Effector memory CD8-positive, alpha-beta T cell (primary cell): ENCODE measurements at regions not wholly inside any gene's neighbourhood (a gene's known extent, or its start where the extent isn't known, plus 50 kb on each side); places are given as distances from the start of the nearest gene placed in this dataset.
A peak's percentile ranks its signal among the peaks of the same experiment; 100 is the strongest.

ENCODE experiments used
- ATAC-seq: fragments of 150-1000 bp; cut with Tn5 transposase; replicated peaks from 2 replicates; pipeline ENCODE4 v1.10.0; 2021; ENCODE audit warnings: mild to moderate bottlenecking, moderate library complexity
- DNase-seq, 3 experiments: peaks; one replicate each; pipeline ENCODE4 v3.0.0; 2021
- H3K27ac Mint-ChIP-seq, 2 donors: one replicate each; pipeline ENCODE4 v1.8.0; 2022; ENCODE audit warnings: mild to moderate bottlenecking in 2 of 2, mixed read lengths in 2 of 2, moderate library complexity in 2 of 2
- H3K27me3 Mint-ChIP-seq, 2 donors: one replicate each; pipeline ENCODE4 v1.8.0; 2022; ENCODE audit warnings: mixed read lengths in 2 of 2
- H3K36me3 Mint-ChIP-seq: one replicate; pipeline ENCODE4 v1.8.0; 2022; ENCODE audit warnings: mild to moderate bottlenecking, moderate library complexity, mixed read lengths; ENCODE audit not compliant: insufficient read depth
- H3K4me1 Mint-ChIP-seq, 2 donors: one replicate each; pipeline ENCODE4 v1.8.0; 2022; ENCODE audit warnings: low read depth in 2 of 2, mixed read lengths in 2 of 2
- H3K4me3 Mint-ChIP-seq, 2 donors: one replicate each; pipeline ENCODE4 v1.8.0; 2022; ENCODE audit warnings: mild to moderate bottlenecking in 2 of 2, mixed read lengths in 2 of 2, moderate library complexity in 2 of 2
- H3K9me3 Mint-ChIP-seq, 2 donors: one replicate each; pipeline ENCODE4 v1.8.0; 2022; ENCODE audit warnings: mixed read lengths in 2 of 2

DNA sequence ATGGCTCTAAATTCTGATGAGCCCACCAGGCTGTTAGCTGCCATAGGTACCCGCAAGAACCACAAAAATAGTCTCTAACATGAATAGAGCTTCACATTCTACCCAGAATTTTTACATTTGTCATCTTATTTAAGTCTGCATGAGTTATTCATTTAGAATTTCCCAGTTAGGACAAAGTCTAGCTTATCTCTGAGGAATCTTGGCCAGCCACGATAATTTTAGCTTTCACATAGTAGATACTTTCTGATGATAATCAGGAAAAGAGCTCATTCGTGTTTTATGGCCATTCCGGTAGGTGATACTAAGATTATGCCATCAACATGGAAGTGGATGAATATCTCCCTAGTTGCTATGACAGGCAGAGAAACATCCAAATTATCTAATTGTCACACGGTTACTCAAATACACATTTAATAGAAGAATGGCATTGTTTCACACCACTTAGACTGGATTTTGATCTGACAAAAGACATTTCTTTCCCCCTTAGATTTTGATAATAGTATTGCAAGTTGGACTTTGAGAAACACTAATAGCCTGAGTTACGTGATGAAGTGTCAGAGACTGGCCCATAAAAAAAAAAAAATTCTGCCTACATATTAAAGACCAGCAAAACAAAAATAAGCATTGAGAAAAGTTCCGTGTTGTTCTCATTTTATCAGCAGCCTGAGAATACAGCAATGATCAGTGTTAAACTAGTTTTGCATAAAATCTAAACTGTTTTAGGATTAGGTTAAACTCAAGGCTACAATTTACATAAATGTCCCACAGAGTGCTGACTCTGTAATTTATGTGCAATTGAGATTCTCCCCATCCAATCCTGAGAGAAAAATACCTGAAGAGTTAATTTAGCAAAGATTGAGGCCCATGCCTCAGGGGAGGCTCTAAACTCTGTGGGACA, 397.5 kb upstream of the ARID1B start:
- H3K9me3 Mint-ChIP-seq = no peaks in the 10 kb centered on the region

DNA sequence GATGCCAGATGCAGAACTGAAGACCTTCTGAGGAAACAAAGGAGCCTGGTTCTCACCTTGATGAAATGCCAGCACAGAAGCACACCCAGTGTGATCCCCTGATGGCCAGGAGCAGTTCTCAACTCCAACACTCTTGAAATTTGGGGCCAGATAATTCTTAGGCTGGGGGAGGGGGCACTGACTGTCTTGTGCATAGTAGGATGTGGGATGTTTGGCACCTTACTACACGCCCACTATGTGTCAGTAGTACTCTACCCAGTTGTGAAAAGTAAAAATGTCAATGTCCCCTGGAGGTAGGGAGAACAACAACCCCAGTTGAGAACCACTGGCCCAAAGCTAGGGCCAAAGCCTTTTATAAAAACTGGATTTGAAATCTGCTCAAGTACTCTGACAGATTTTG, 398.3 kb upstream of the ARID1B start:
- H3K9me3 Mint-ChIP-seq = no peaks in the 10 kb centered on the region
- ATAC-seq (peak; percentile 50), DNase-seq (no peak)
- no peak overlapping the region for H3K27ac Mint-ChIP-seq
- no peaks in the 10 kb centered on the region for H3K4me1 Mint-ChIP-seq
- H3K4me3 Mint-ChIP-seq = no peak overlapping the region
- no peaks in the 10 kb centered on the region for H3K27me3 Mint-ChIP-seq
- H3K36me3 Mint-ChIP-seq = no peaks in the 10 kb centered on the region

More for the DNA sequence above, 397.5 kb upstream of the ARID1B start:
- DNase-seq (no peak), ATAC-seq (no peak)
- H3K36me3 Mint-ChIP-seq = no peaks in the 10 kb centered on the region
- no peaks in the 10 kb centered on the region for H3K4me1 Mint-ChIP-seq
- H3K27ac Mint-ChIP-seq = no peak overlapping the region
- H3K27me3 Mint-ChIP-seq = no peaks in the 10 kb centered on the region
- no peak overlapping the region for H3K4me3 Mint-ChIP-seq

DNA sequence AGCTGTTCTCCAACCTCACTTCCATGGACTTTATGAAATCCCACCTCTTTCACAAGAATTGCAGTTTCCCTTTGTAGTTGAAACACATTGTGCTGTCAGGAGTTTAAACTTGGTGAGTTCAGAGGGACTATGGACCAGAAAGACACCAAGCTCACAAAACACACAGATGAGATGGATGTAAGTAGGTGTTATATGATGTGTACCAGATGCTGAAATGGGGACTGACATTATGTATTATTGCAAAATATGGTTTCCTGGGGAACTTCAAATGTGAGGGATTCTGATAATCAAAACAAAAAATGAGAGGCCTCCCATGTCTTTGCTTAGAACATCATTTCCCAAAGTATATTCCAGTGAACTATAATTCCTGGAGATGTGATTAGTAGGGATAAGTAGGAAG, 401.1 kb upstream of the ARID1B start:
- H3K9me3 Mint-ChIP-seq = no peaks in the 10 kb centered on the region
- no peaks in the 10 kb centered on the region for H3K27me3 Mint-ChIP-seq

DNA sequence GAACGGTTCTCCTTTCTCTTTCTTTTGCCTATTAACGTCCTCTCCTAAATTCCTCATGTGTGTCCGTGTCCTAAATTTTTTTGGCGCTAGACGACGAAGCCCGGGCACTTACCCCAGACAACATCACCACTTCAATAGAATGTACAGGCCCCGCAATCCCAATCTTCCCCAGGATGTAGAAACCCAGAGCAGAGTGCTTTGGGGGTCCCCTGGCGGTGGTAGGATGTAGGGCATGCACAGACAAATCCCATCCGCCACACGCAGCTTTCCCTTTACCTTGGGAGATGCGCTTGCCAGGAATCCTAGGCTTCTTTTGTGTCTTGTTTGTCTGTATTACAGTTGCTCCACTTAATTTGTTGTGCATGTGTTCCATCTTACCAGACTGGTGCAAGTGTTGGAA, 417.3 kb upstream of the ARID1B start:
- Mint-ChIP-seq H3K4me3 (no peak overlapping the region), H3K9me3 (peaks cover 0 to 6% of the 10 kb centered on the region in 2 donors), H3K4me1 (no peaks in the 10 kb centered on the region), H3K36me3 (no peaks in the 10 kb centered on the region), H3K27me3 (peaks cover 9 to 21% of the 10 kb centered on the region in 2 donors), H3K27ac (no peak overlapping the region)
- DNase-seq = no peak
- ATAC-seq = no peak

More for the DNA sequence above, 401.1 kb upstream of the ARID1B start:
- Mint-ChIP-seq H3K4me3 (no peak overlapping the region), H3K4me1 (no peaks in the 10 kb centered on the region), H3K36me3 (no peaks in the 10 kb centered on the region), H3K27ac (no peak overlapping the region)
- no peak for DNase-seq
- ATAC-seq = no peak

DNA sequence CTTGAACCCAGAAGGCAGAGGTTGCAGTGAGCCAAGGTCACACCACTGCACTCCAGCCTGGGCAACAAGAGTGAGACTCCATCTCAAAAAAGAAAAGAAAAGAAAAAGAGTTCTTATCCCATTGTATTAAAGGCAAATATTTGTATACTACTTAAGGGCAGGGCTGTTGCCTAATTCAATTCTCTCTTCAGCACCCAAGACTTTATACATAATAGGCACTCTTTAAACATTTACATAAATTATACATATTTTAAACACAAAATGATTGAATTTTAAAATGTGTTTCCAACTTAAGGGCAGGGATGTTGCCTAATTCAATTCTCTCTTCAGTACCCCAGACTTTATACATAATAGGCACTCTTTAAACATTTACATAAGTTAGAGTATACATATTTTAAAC, 424.3 kb upstream of the ARID1B start:
- peaks cover 9 to 13% of the 10 kb centered on the region in 2 donors for H3K27me3 Mint-ChIP-seq
- peaks cover 0 to 6% of the 10 kb centered on the region in 2 donors for H3K9me3 Mint-ChIP-seq
- H3K4me3 Mint-ChIP-seq = no peak overlapping the region
- H3K27ac Mint-ChIP-seq = no peak overlapping the region
- H3K4me1 Mint-ChIP-seq = no peaks in the 10 kb centered on the region
- H3K36me3 Mint-ChIP-seq = no peaks in the 10 kb centered on the region
- ATAC-seq (no peak), DNase-seq (no peak)

DNA sequence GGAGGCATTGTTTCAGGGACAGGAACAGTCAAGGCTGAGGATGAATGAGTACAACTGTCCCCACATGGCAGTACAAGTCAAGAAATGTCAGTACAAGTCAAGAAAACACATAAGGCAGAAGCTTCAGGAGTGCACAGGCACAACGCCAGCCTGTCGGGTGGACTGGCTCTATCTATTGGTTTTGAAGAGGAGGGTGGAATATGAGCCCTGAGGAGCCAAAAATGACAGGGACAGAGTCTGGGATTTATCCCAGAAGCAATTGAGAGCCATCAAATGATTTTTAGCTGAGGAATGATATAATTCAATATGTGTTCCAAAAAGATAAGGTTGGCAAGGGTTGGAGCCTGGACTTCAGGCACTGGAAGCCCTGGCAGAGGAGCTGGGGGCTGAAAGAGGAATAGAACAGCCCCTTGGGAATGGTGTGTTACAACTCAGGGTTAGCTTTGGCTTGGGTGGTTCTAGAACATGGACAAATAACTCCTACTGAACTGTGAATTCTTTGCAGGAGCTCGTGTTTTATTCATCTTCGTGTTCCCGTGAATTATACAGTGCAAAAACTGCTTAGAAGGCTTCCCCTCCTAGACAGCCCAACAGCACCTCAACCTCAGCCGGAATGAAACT, 425.7 kb upstream of the ARID1B start:
- H3K4me1 Mint-ChIP-seq = no peaks in the 10 kb centered on the region

DNA sequence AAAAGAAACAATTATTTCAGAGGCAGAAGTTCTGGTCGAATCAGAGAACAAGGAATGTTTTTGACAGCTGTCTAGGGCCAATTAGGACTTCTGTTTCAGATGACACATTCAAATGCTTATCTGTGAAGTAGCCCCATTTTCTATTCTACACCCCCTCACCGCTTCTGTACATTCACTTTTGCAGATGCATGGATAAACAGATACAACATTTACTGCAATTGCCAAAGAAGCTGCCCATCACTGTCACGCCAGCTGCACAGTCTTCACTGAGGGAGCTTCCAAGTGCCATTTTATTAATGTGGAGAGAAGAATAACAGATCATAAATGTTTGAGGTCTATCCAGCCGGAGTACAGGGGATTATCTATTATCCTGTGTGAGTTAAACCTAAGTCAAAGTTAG, 426.8 kb upstream of the ARID1B start:
- Mint-ChIP-seq H3K27me3 (peaks cover 0 to 4% of the 10 kb centered on the region in 2 donors), H3K27ac (no peak overlapping the region), H3K9me3 (no peaks in the 10 kb centered on the region), H3K4me3 (no peak overlapping the region), H3K4me1 (no peaks in the 10 kb centered on the region), H3K36me3 (no peaks in the 10 kb centered on the region)
- ATAC-seq (no peak), DNase-seq (no peak)

More for the DNA sequence above, 425.7 kb upstream of the ARID1B start:
- ATAC-seq (no peak), DNase-seq (no peak)
- H3K36me3 Mint-ChIP-seq = no peaks in the 10 kb centered on the region
- H3K9me3 Mint-ChIP-seq = no peaks in the 10 kb centered on the region
- H3K27ac Mint-ChIP-seq = no peak overlapping the region
- H3K27me3 Mint-ChIP-seq = peaks cover 0 to 4% of the 10 kb centered on the region in 2 donors
- H3K4me3 Mint-ChIP-seq = no peak overlapping the region

DNA sequence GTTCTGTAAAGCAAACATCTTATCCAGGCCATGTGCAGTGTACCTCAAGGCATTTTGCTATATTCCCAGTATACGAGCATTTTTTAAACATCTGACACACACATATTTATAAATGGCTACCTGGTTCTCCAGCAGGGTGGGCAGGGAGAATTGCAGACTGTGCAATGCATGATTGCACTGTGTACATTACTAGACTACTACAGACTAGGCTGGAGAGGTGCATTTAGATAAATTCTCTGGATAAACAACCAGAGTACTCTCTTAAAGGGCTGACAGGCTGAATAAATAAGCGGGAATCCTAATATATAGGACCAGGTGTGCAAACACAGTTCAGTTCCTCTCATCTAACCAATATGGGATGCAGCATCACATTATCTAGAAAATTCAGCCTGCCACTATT, 428.3 kb upstream of the ARID1B start:
- Mint-ChIP-seq H3K4me3 (no peak overlapping the region), H3K36me3 (no peaks in the 10 kb centered on the region), H3K27ac (no peak overlapping the region), H3K4me1 (no peaks in the 10 kb centered on the region), H3K27me3 (peaks cover 0 to 4% of the 10 kb centered on the region in 2 donors), H3K9me3 (no peaks in the 10 kb centered on the region)
- no peak for ATAC-seq
- DNase-seq = no peak

DNA sequence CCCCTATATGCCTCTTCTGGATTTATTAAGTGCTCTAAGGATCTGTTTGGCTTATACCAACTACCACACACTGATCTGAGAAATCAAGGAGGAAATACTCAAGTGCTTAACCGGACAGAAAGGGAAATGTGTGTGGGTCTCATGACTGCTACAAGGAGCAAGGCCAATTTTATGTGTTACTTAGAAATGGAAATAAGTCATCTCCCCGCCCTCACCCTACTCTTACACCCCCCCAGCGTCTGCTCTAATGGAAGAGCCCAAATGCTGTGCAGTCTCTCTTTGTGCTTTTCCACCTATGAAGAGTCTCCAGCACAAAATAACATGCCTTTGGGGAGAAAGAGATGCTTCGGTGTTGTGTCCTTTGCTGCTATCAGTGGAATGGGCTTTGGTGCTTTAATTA, 428.8 kb upstream of the ARID1B start:
- Mint-ChIP-seq H3K27me3 (peaks cover 0 to 4% of the 10 kb centered on the region in 2 donors), H3K36me3 (no peaks in the 10 kb centered on the region), H3K9me3 (no peaks in the 10 kb centered on the region), H3K27ac (no peak overlapping the region), H3K4me1 (no peaks in the 10 kb centered on the region), H3K4me3 (no peak overlapping the region)
- ATAC-seq = no peak
- no peak for DNase-seq

DNA sequence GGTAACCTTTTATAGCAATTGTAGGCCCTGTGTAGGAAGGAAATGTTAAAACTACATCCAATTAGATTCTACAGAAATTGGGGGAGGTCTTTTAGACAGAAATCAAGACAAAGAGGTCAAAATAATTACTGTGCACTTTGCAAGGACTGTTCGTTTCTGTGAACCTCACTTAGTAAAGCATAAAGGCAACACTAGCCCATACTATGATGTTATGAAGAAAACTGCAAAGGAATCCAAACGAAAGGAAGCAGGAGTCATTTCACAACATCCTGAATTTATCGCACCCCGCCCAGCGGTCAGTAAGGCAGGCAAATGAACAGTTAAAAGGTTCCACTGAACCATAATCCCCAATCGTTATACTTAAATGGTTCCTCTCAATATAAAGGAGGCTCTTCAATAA, 429.5 kb upstream of the ARID1B start:
- peaks cover 0 to 4% of the 10 kb centered on the region in 2 donors for H3K27me3 Mint-ChIP-seq
- H3K4me1 Mint-ChIP-seq = no peaks in the 10 kb centered on the region
- no peak overlapping the region for H3K4me3 Mint-ChIP-seq
- no peaks in the 10 kb centered on the region for H3K9me3 Mint-ChIP-seq
- ATAC-seq = no peak
- no peaks in the 10 kb centered on the region for H3K36me3 Mint-ChIP-seq
- no peak overlapping the region for H3K27ac Mint-ChIP-seq
- DNase-seq = no peak

DNA sequence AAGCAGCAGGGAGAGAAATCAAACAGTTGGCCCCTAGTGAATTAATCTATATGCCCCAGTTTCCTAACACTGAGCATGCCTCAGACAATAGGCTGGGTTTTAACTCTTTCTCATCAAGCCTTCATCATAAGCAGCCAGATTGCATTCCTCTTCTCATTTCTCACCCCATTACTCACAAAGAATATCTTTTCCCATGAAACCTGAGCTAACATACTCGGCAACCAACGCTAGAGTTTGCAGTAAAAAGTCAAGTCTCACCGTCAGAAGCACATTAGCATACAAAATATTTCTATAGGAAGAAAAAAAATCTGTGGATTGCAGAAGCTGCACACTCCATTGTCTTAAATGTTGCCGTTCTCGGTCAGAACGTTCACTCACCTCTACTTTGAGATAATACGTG, 429.9 kb upstream of the ARID1B start:
- no peaks in the 10 kb centered on the region for H3K36me3 Mint-ChIP-seq
- H3K27ac Mint-ChIP-seq = no peak overlapping the region
- H3K9me3 Mint-ChIP-seq = no peaks in the 10 kb centered on the region
- H3K27me3 Mint-ChIP-seq = peaks cover 0 to 4% of the 10 kb centered on the region in 2 donors
- H3K4me3 Mint-ChIP-seq = no peak overlapping the region
- DNase-seq (no peak), ATAC-seq (no peak)
- no peaks in the 10 kb centered on the region for H3K4me1 Mint-ChIP-seq

DNA sequence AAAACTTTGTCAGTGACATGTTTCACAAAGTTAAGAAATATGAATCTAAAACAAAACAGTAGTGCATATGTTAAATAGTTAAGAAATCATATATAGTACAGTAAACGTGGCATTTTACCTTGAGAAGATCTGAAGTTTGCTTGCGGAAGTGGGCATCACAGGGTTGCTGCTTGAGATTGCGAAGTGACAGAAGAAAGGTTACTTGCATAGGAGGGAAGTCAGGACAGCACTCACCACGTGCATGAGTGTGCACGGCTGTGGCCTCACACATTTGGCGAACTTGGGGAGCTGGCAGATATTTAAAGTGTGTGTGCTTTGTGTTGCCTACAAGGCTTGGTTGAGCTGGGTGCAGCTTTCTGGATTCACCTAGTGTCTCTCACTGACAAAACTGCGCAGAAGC, 431.5 kb upstream of the ARID1B start:
- Mint-ChIP-seq H3K36me3 (no peaks in the 10 kb centered on the region), H3K27me3 (peaks cover 13 to 16% of the 10 kb centered on the region in 2 donors), H3K27ac (no peak overlapping the region), H3K4me1 (no peaks in the 10 kb centered on the region), H3K9me3 (no peaks in the 10 kb centered on the region), H3K4me3 (no peak overlapping the region)
- ATAC-seq (no peak), DNase-seq (no peak)

DNA sequence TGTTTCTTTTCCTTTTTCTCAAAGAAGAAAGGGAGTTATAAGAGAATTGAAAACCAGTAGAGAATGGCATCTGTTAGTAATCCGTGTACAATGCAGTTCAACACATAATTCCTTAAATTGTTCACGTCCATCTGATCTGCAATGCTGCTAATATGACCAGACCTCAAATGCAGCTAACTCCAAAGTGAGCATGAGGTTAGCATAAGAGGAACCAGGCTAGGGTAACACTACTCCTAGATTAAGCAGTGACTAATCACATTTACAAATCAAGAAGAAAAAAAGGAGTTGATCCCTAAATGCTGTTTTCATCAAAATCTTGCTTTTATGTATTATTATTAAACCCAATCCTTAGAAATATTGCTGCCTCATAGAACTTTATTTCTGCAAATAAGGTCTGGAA, 432.7 kb upstream of the ARID1B start:
- H3K4me1 Mint-ChIP-seq = no peaks in the 10 kb centered on the region
- H3K9me3 Mint-ChIP-seq = no peaks in the 10 kb centered on the region
- H3K36me3 Mint-ChIP-seq = no peaks in the 10 kb centered on the region
- ATAC-seq (no peak), DNase-seq (no peak)
- H3K27ac Mint-ChIP-seq = no peak overlapping the region
- H3K27me3 Mint-ChIP-seq = peaks cover 19 to 22% of the 10 kb centered on the region in 2 donors
- no peak overlapping the region for H3K4me3 Mint-ChIP-seq

DNA sequence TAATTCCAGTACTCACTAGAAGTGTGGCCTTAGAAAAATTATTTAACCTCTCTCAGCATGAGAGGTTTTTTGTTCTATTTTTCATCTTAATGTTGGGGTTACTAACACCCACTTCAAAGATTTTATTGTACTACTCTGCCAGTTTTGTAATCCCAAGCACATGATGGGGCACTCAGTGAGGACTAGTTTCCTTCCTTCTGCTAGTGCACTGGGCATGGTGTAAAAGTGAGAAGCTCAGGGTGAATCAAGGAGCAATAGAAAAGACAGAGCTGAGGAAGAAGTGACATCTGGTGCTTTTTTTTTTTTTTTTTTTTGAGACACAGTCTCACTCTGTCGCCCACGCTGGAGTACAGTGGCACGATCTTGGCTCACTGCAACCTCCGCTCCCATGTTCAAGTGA, 439.4 kb upstream of the ARID1B start:
- no peak for ATAC-seq
- Mint-ChIP-seq H3K27ac (no peak overlapping the region), H3K36me3 (no peaks in the 10 kb centered on the region), H3K9me3 (peaks cover 0 to 8% of the 10 kb centered on the region in 2 donors), H3K4me3 (no peak overlapping the region), H3K4me1 (no peaks in the 10 kb centered on the region), H3K27me3 (peaks cover 22 to 23% of the 10 kb centered on the region in 2 donors)
- no peak for DNase-seq
